T-helper 1 cell treated with Interleukin-12 subunit alpha and Interleukin-12 subunit beta and Interleukin-4 antibody, amounts not matched to agents 30 μg/mL and 1 μg/mL, for 36 hours (primary cell): ENCODE measurements at regions not wholly inside any gene's neighbourhood (a gene's known extent, or its start where the extent isn't known, plus 50 kb on each side); places are given as distances from the start of the nearest gene placed in this dataset.

ENCODE experiments used
- H3K27ac Mint-ChIP-seq: one replicate; pipeline ENCODE4 v1.8.0; 2021; ENCODE audit warnings: mild to moderate bottlenecking, mixed read lengths
- H3K27me3 Mint-ChIP-seq: one replicate; pipeline ENCODE4 v1.8.0; 2021; ENCODE audit warnings: low read depth, mixed read lengths
- H3K36me3 Mint-ChIP-seq: one replicate; pipeline ENCODE4 v1.8.0; 2021; ENCODE audit warnings: low read depth, mixed read lengths
- H3K4me1 Mint-ChIP-seq: one replicate; pipeline ENCODE4 v1.8.0; 2021; ENCODE audit warnings: low read depth, mixed read lengths
- H3K4me3 Mint-ChIP-seq: one replicate; pipeline ENCODE4 v1.8.0; 2021; ENCODE audit warnings: mild to moderate bottlenecking, moderate library complexity, mixed read lengths
- H3K9me3 Mint-ChIP-seq: one replicate; pipeline ENCODE4 v1.8.0; 2021; ENCODE audit warnings: mixed read lengths

GRCh38 chr7:155984028-155984580, 171.8 kb upstream of the SHH start:
- Mint-ChIP-seq H3K27ac (no peak overlapping the region), H3K4me1 (no peaks in the 10 kb centered on the region), H3K9me3 (no peaks in the 10 kb centered on the region), H3K36me3 (no peaks in the 10 kb centered on the region), H3K27me3 (peaks cover 11% of the 10 kb centered on the region), H3K4me3 (no peak overlapping the region)

DNA sequence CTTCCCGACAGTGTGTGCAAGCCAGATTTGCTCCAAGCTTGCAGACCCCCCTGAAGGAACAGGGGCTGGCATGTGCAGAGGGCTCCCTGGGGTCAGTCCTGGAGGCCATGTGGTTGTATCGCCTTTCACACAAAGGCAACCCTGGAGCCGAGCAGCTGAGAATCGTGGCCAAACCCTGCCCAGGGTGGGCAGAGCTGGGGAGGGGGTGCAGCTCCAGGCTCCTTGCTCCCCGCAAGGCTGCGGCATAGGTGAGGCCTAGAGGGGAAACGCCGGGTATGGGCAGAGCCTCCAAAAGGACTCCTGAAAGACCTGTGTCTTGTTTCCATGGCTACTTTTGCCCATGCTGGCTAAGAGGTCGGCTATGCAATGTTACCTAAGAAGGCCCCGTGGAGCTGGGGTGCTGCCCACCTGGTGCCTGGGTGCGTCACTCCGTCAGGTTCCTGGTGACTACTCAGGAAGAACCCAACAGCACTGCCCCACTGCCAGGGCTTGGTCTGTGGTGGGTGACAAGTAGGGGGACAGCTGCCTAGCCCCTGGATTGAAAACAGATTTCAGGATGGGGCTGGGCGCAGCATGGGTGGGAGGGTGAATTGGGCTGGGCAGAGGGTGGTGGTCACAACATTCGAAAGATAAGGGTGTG, 171.0 kb upstream of the SHH start:
- no peaks in the 10 kb centered on the region for H3K36me3 Mint-ChIP-seq
- H3K4me3 Mint-ChIP-seq: no peak overlapping the region
- no peaks in the 10 kb centered on the region for H3K4me1 Mint-ChIP-seq
- no peaks in the 10 kb centered on the region for H3K9me3 Mint-ChIP-seq
- no peak overlapping the region for H3K27ac Mint-ChIP-seq
- peaks cover 17% of the 10 kb centered on the region for H3K27me3 Mint-ChIP-seq

DNA sequence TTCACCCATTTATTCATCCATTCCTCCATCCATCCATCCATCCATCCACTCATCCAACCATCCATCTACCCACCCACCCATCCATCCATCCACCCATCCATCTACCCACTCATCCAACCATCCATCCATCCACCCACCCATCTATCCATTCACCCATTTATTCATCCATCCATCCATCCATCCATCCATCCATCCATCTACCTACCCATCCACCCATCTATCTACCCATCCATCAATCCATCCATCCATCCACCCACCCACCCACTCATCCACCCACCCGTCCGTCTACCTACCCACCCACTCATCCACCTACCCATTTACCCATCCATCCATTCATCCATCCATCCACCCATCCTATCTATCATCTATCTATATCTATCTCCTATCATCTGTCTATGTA, 169.4 kb upstream of the SHH start:
- no peaks in the 10 kb centered on the region for H3K36me3 Mint-ChIP-seq

GRCh38 chr7:155980841-155981240, 168.6 kb upstream of the SHH start:
- H3K4me1 Mint-ChIP-seq: no peaks in the 10 kb centered on the region
- H3K27ac Mint-ChIP-seq: no peak overlapping the region
- no peaks in the 10 kb centered on the region for H3K9me3 Mint-ChIP-seq
- no peaks in the 10 kb centered on the region for H3K36me3 Mint-ChIP-seq
- H3K27me3 Mint-ChIP-seq: peaks cover 17% of the 10 kb centered on the region
- H3K4me3 Mint-ChIP-seq: no peak overlapping the region

More for the DNA sequence above, 169.4 kb upstream of the SHH start:
- Mint-ChIP-seq H3K9me3 (no peaks in the 10 kb centered on the region), H3K4me1 (no peaks in the 10 kb centered on the region), H3K27ac (no peak overlapping the region), H3K27me3 (peaks cover 17% of the 10 kb centered on the region), H3K4me3 (no peak overlapping the region)

- Mint-ChIP-seq H3K4me3 (no peak overlapping the region), H3K27me3 (peaks cover 23% of the 10 kb centered on the region), H3K9me3 (no peaks in the 10 kb centered on the region), H3K4me1 (no peaks in the 10 kb centered on the region), H3K27ac (no peak overlapping the region), H3K36me3 (no peaks in the 10 kb centered on the region)
These were observed 167.7 kb upstream of the SHH start for GRCh38 chr7:155979994-155980393.

DNA sequence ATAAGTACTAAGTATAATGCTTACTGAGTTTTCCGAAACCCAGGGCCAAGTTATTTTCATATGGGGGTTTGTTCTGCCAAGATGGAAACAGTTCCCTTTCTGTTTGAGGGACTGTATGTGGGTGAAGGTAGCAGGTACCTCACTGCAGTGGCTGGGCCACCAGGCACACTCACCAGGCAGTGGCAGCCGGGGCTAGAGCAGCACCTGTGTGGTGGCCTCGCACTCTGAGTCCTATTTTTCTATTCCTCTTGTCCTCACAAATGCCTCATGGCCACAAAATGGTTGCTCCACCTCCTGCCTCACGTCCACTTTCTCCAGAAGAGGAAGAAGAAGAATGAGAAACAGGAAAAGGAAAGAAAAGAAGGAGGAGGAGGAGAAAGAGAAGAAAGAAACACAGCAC, 167.3 kb upstream of the SHH start:
- Mint-ChIP-seq H3K27me3 (peaks cover 23% of the 10 kb centered on the region), H3K4me3 (no peak overlapping the region), H3K27ac (no peak overlapping the region), H3K4me1 (no peaks in the 10 kb centered on the region), H3K36me3 (no peaks in the 10 kb centered on the region), H3K9me3 (no peaks in the 10 kb centered on the region)

DNA sequence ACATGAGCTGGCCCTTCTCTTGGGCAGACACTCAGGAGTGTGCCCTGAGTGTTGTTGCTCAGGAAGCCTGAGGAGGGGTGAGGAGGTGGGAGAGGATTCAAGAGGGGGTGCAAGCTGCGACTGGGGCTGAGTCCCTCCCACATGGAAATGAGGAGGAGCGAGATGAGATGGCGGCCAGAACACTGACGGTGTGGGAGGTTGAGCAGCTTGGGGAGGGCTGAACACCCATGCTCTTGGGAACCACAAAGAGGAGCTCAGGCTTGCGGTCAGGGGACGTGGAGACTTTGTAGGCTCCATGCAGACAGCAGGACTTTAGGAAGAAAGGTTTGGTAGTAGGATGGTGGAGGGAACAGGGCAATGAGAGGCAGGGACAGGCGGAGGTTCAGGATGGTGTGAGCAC, 163.2 kb upstream of the SHH start:
- Mint-ChIP-seq H3K4me3 (no peak overlapping the region), H3K4me1 (no peaks in the 10 kb centered on the region), H3K9me3 (no peaks in the 10 kb centered on the region), H3K27me3 (peaks cover 29% of the 10 kb centered on the region), H3K36me3 (no peaks in the 10 kb centered on the region), H3K27ac (no peak overlapping the region)

DNA sequence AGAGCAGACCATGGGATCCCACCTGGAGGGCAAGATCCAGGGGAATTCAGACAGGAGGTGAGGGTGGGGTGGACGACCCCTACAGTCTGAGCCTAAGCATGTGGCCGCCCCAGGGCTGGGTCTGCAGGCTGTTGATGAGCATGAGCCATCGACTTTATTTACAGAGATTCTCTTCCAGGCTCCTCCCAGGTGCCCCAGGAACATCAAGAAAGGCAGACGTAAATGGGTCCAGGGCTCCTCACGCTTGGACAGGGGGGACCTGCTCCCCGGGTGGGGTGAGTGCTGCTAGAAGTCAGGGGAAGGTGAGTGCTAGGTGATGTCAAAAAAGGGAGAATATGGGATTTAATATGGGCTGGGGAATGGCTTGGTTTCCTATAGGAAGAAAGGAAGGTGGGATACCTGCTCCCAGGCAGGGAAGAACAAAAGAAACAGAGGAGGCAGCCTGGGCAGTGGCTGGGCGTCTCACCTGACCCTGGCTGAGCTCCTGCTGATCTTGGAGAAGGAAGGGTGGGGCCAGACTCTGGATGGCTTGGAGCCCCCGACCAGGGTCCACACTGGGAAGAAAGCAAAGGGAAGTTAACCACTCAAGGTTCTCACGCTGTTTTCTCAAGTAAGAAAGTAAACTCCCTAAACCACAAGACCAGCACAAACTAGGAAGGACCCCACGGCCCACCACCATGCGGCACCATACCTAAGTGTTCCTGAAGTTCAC, 162.1 kb upstream of the SHH start:
- H3K4me3 Mint-ChIP-seq: no peak overlapping the region
- H3K27me3 Mint-ChIP-seq: peaks cover 31% of the 10 kb centered on the region
- no peaks in the 10 kb centered on the region for H3K36me3 Mint-ChIP-seq
- no peaks in the 10 kb centered on the region for H3K9me3 Mint-ChIP-seq
- no peaks in the 10 kb centered on the region for H3K4me1 Mint-ChIP-seq
- no peak overlapping the region for H3K27ac Mint-ChIP-seq

DNA sequence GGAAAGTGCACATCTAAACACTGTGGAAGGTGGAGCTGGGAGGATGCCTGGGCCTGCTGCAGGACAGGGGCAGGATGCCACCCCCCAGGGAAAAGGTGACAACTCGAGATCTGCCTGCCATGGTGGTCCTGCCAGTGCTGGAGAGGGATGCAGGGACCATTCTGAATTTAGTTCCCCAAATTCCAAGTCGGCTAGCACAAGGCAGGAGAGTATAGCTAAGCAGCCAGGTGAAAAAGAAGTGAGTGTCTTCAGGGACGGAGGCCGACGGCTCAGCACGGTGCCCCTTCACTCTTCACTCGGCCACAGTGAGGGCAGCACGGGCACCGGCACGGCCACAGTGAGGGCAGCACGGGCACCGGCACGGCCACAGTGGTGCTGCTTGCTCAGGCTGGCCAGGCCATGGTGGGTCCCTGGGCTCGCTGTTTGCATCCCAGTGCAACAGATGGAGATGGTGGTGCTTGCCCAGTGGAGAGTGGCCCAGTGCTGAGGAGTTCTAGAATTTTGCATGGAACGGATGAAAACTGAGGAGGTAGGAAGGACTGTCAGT, 161.3 kb upstream of the SHH start:
- no peaks in the 10 kb centered on the region for H3K9me3 Mint-ChIP-seq
- no peaks in the 10 kb centered on the region for H3K36me3 Mint-ChIP-seq
- no peak overlapping the region for H3K27ac Mint-ChIP-seq
- peaks cover 25% of the 10 kb centered on the region for H3K27me3 Mint-ChIP-seq
- H3K4me1 Mint-ChIP-seq: no peaks in the 10 kb centered on the region
- no peak overlapping the region for H3K4me3 Mint-ChIP-seq

GRCh38 chr7:155972651-155973390, 160.6 kb upstream of the SHH start:
- no peak overlapping the region for H3K4me3 Mint-ChIP-seq
- no peak overlapping the region for H3K27ac Mint-ChIP-seq
- H3K27me3 Mint-ChIP-seq: peaks cover 24% of the 10 kb centered on the region

DNA sequence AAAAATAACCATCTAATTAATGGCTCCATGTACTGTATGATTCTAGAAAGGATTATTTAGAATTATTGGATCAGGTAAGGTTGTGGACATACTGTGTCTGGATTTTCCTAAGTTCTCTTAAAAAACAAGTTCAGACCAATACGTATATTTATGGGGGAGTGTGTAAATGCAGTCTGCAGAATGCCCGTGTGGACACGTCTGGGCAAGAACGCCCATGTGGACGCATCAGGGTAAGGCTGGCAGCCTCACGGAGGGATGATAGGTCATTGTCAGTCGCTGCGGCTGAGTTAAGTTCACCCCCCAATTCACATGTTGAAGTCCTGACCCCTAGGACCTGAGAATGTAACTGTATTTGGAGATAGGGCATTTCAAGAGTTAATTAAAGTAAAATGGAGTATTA, 160.0 kb upstream of the SHH start:
- H3K9me3 Mint-ChIP-seq: no peaks in the 10 kb centered on the region
- H3K4me3 Mint-ChIP-seq: no peak overlapping the region
- H3K36me3 Mint-ChIP-seq: no peaks in the 10 kb centered on the region
- peaks cover 25% of the 10 kb centered on the region for H3K27me3 Mint-ChIP-seq
- H3K27ac Mint-ChIP-seq: no peak overlapping the region
- no peaks in the 10 kb centered on the region for H3K4me1 Mint-ChIP-seq

More at GRCh38 chr7:155972651-155973390, 160.6 kb upstream of the SHH start:
- Mint-ChIP-seq H3K9me3 (no peaks in the 10 kb centered on the region), H3K4me1 (no peaks in the 10 kb centered on the region), H3K36me3 (no peaks in the 10 kb centered on the region)

DNA sequence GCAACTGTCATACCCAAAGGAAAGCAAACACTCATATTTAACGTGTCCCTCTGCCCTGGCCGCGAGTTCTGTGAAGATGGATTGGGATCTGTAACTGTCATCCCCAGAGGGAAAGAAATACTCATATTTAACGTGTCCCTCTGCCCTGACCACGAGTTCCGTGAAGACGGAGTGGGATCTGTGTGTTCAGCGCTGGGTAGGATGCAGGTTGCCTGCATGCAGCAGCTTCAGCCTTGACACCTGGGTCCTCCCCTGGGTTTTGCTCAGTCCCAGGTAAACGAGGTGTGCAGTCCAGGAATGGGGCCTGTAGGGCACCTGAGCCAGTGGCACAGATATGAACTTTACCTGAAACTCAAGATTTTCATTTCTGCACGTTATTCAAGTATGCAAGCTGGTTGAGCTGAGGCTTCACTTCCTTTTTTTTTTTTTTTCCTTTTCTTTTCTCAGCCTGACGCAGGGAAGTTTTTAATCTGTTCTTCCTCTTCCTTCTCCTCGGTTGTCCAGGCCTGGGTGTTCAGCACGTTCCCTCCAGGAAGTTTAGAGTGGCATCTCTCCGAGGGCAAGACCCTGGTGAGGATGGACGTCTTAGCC, 159.0 kb upstream of the SHH start:
- no peaks in the 10 kb centered on the region for H3K4me1 Mint-ChIP-seq
- H3K27ac Mint-ChIP-seq: no peak overlapping the region
- peaks cover 31% of the 10 kb centered on the region for H3K27me3 Mint-ChIP-seq
- H3K4me3 Mint-ChIP-seq: no peak overlapping the region
- no peaks in the 10 kb centered on the region for H3K36me3 Mint-ChIP-seq
- H3K9me3 Mint-ChIP-seq: no peaks in the 10 kb centered on the region

DNA sequence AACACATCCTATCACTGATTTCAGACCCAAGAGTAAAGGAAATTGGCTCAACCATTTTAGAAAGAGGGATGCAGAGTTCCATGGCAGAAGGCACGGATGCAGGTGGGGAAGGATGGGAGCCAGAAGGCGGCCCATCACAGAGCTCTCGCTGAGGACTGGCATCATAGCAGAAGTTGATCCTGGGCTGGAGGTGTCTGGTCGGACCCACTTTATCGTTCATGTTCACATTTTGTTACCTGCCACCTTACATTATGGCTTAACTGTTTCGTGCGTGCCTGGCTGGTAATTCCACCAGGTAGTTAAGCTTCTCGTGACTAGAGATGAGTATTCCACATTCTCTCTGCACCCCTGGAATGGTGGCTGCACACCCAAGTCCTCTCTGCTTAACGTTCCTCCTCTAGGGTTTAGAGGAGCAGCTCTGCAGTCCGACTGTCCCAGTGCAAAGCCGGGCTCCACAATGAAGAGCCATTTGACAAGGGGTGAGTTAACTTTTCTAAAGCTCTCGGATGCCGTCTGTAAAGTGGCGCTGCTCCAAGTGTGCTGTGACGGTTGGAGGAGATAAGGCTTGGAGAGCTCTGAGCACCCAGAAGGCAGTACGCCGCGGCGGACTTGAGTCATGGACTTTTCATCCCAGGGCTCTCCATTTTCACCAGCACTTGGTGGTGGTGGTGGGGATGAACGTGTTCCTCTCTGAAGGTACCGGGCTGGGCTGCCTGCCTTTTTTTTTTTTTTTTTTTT, 157.1 kb upstream of the SHH start:
- Mint-ChIP-seq H3K36me3 (peaks cover 1% of the 10 kb centered on the region), H3K27me3 (peaks cover 34% of the 10 kb centered on the region), H3K27ac (no peak overlapping the region), H3K9me3 (no peaks in the 10 kb centered on the region), H3K4me1 (peaks cover 5% of the 10 kb centered on the region), H3K4me3 (no peak overlapping the region)

DNA sequence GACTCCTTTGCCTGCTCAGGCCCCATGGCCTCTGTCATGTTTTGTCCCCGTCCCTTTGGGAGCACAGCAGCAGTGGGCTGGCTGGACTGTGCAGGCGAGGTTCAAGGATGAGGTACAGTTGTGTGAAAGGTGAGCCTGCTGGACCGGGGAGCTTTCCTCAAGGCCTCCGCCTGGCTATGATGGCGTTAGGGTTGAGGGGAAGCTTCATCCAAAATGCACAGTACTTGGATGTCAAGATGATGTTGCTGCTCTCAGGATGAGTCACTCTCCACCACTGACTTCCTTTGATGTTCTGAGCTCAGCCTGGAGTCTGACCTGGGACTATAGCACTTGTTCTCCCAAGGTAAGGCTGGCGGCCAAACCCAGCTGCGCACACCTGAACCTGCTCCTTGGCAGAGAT, 152.7 kb upstream of the SHH start:
- Mint-ChIP-seq H3K36me3 (peaks cover 4% of the 10 kb centered on the region), H3K27me3 (peaks cover 36% of the 10 kb centered on the region), H3K9me3 (peaks cover 4% of the 10 kb centered on the region), H3K27ac (no peak overlapping the region), H3K4me1 (peaks cover 14% of the 10 kb centered on the region), H3K4me3 (no peak overlapping the region)
